B cell (primary cell): ENCODE measurements at regions not wholly inside any gene's neighbourhood (a gene's known extent, or its start where the extent isn't known, plus 50 kb on each side); places are given as distances from the start of the nearest gene placed in this dataset.

Experiments
- EZH2 ChIP-seq: IDR thresholded peaks from 2 replicates; pipeline ENCODE4 v1.6.1; 2012; ENCODE audit warnings: borderline replicate concordance, low read depth, mild to moderate bottlenecking, moderate library complexity, low read length; ENCODE audit not compliant: insufficient read depth, poor library complexity, severe bottlenecking
- TF ChIP-seq, protein P1 (sequence below): fragments of 200-600 bp; IDR thresholded peaks from one replicate; pipeline ENCODE4 v1.8.0; 2022; ENCODE audit warnings: antibody characterized with exemption, mild to moderate bottlenecking

DNA sequence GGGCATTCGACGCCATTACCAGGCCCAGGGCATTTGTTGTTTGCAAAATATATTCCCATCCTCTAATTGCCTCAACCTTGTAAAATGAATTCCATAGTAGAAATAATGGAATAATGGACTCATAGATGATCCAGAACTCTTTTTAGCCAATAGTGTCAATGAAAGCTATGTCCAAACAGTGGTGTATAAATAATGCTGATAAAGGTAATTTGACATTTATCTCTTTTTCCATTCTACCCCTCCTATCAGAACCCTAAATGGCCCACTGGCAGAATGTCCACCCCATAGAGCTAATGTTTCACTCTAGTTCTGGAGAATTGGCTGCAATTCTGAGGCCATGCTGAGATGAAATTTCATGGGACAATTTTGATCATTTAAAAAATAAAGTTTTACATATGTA, 76.4 kb upstream of the DLX6 start:
- TF ChIP-seq, protein P1, sequence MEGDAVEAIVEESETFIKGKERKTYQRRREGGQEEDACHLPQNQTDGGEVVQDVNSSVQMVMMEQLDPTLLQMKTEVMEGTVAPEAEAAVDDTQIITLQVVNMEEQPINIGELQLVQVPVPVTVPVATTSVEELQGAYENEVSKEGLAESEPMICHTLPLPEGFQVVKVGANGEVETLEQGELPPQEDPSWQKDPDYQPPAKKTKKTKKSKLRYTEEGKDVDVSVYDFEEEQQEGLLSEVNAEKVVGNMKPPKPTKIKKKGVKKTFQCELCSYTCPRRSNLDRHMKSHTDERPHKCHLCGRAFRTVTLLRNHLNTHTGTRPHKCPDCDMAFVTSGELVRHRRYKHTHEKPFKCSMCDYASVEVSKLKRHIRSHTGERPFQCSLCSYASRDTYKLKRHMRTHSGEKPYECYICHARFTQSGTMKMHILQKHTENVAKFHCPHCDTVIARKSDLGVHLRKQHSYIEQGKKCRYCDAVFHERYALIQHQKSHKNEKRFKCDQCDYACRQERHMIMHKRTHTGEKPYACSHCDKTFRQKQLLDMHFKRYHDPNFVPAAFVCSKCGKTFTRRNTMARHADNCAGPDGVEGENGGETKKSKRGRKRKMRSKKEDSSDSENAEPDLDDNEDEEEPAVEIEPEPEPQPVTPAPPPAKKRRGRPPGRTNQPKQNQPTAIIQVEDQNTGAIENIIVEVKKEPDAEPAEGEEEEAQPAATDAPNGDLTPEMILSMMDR, result no peak
- no peak for TF ChIP-seq EZH2
